ENCODE measurements at regions not wholly inside any gene's neighbourhood (a gene's known extent, or its start where the extent isn't known, plus 50 kb on each side); places are given as distances from the start of the nearest gene placed in this dataset.

GRCh38 chr2:120464448-120464931 is 118.6 kb downstream of the INHBB start:
- H3K4me3 ChIP-seq (ENCODE audit: low read length): no peak overlapping the region

GRCh38 chr2:120465012-120465700 is 119.2 kb downstream of the INHBB start:
- Histone ChIP-seq H3K4me3 (ENCODE audit: low read length) (peak overlapping the region; percentile 5; the same call in 1 of the 2 replicates), H3K4me1 (ENCODE audit: insufficient read depth, low read length) (peaks cover 5% of the 10 kb centered on the region; the same call in 1 of the 2 replicates), H3K36me3 (ENCODE audit: insufficient read depth, low read depth, low read length) (no peaks in the 10 kb centered on the region), H3K9me3 (ENCODE audit: insufficient read depth, low read depth, low read length) (no peaks in the 10 kb centered on the region), H3K27ac (ENCODE audit: low read length) (no peak overlapping the region), H3K27me3 (ENCODE audit: insufficient read depth, low read length) (peaks cover 100% of the 10 kb centered on the region), H3K9ac (ENCODE audit: low read depth, low read length) (no peak overlapping the region)

More at GRCh38 chr2:120464448-120464931, 118.6 kb downstream of the INHBB start:
- peaks cover 100% of the 10 kb centered on the region for H3K27me3 ChIP-seq (ENCODE audit: insufficient read depth, low read length)
- H3K9ac ChIP-seq (ENCODE audit: low read depth, low read length): no peak overlapping the region
- no peaks in the 10 kb centered on the region for H3K36me3 ChIP-seq (ENCODE audit: insufficient read depth, low read depth, low read length)
- no peaks in the 10 kb centered on the region for H3K9me3 ChIP-seq (ENCODE audit: insufficient read depth, low read depth, low read length)
- H3K27ac ChIP-seq (ENCODE audit: low read length): no peak overlapping the region
- peaks cover 5% of the 10 kb centered on the region; the same call in 1 of the 2 replicates for H3K4me1 ChIP-seq (ENCODE audit: insufficient read depth, low read length)

GRCh38 chr2:120465701-120465988 is 119.7 kb downstream of the INHBB start:
- peak overlapping the region; percentile 5; the same call in 1 of the 2 replicates for H3K4me3 ChIP-seq (ENCODE audit: low read length)
- H3K9me3 ChIP-seq (ENCODE audit: insufficient read depth, low read depth, low read length): no peaks in the 10 kb centered on the region
- H3K27me3 ChIP-seq (ENCODE audit: insufficient read depth, low read length): peaks cover 100% of the 10 kb centered on the region
- peaks cover 5% of the 10 kb centered on the region; the same call in 1 of the 2 replicates for H3K4me1 ChIP-seq (ENCODE audit: insufficient read depth, low read length)
- H3K27ac ChIP-seq (ENCODE audit: low read length): no peak overlapping the region
- H3K9ac ChIP-seq (ENCODE audit: low read depth, low read length): no peak overlapping the region
- no peaks in the 10 kb centered on the region for H3K36me3 ChIP-seq (ENCODE audit: insufficient read depth, low read depth, low read length)

GRCh38 chr2:120465989-120466703 is 120.2 kb downstream of the INHBB start:
- Histone ChIP-seq H3K27ac (ENCODE audit: low read length) (no peak overlapping the region), H3K36me3 (ENCODE audit: insufficient read depth, low read depth, low read length) (no peaks in the 10 kb centered on the region), H3K27me3 (ENCODE audit: insufficient read depth, low read length) (peaks cover 100% of the 10 kb centered on the region), H3K9me3 (ENCODE audit: insufficient read depth, low read depth, low read length) (no peaks in the 10 kb centered on the region), H3K4me3 (ENCODE audit: low read length) (peak overlapping the region; percentile 5; the same call in 1 of the 2 replicates), H3K4me1 (ENCODE audit: insufficient read depth, low read length) (peaks cover 5% of the 10 kb centered on the region; the same call in 1 of the 2 replicates), H3K9ac (ENCODE audit: low read depth, low read length) (no peak overlapping the region)

GRCh38 chr2:120466704-120467054 is 120.7 kb downstream of the INHBB start:
- peaks cover 5% of the 10 kb centered on the region; the same call in 1 of the 2 replicates for H3K4me1 ChIP-seq (ENCODE audit: insufficient read depth, low read length)
- H3K27ac ChIP-seq (ENCODE audit: low read length): no peak overlapping the region
- H3K27me3 ChIP-seq (ENCODE audit: insufficient read depth, low read length): peaks cover 100% of the 10 kb centered on the region

GRCh38 chr2:120468136-120468535 is 122.2 kb downstream of the INHBB start:
- no peak overlapping the region for H3K9ac ChIP-seq (ENCODE audit: low read depth, low read length)
- peaks cover 5% of the 10 kb centered on the region; the same call in 1 of the 2 replicates for H3K4me1 ChIP-seq (ENCODE audit: insufficient read depth, low read length)
- H3K9me3 ChIP-seq (ENCODE audit: insufficient read depth, low read depth, low read length): peaks cover 4% of the 10 kb centered on the region; the same call in 1 of the 2 replicates
- H3K27ac ChIP-seq (ENCODE audit: low read length): no peak overlapping the region
- peaks cover 100% of the 10 kb centered on the region for H3K27me3 ChIP-seq (ENCODE audit: insufficient read depth, low read length)
- no peak overlapping the region for H3K4me3 ChIP-seq (ENCODE audit: low read length)
- no peaks in the 10 kb centered on the region for H3K36me3 ChIP-seq (ENCODE audit: insufficient read depth, low read depth, low read length)

More at GRCh38 chr2:120466704-120467054, 120.7 kb downstream of the INHBB start:
- no peaks in the 10 kb centered on the region for H3K9me3 ChIP-seq (ENCODE audit: insufficient read depth, low read depth, low read length)
- H3K4me3 ChIP-seq (ENCODE audit: low read length): peak overlapping the region; percentile 5; the same call in 1 of the 2 replicates
- no peaks in the 10 kb centered on the region for H3K36me3 ChIP-seq (ENCODE audit: insufficient read depth, low read depth, low read length)
- H3K9ac ChIP-seq (ENCODE audit: low read depth, low read length): no peak overlapping the region

GRCh38 chr2:120469426-120469825 is 123.5 kb downstream of the INHBB start:
- Histone ChIP-seq H3K4me1 (ENCODE audit: insufficient read depth, low read length) (peaks cover 5% of the 10 kb centered on the region; the same call in 1 of the 2 replicates), H3K27ac (ENCODE audit: low read length) (no peak overlapping the region), H3K9me3 (ENCODE audit: insufficient read depth, low read depth, low read length) (peaks cover 4% of the 10 kb centered on the region; the same call in 1 of the 2 replicates), H3K4me3 (ENCODE audit: low read length) (no peak overlapping the region), H3K36me3 (ENCODE audit: insufficient read depth, low read depth, low read length) (no peaks in the 10 kb centered on the region), H3K9ac (ENCODE audit: low read depth, low read length) (no peak overlapping the region), H3K27me3 (ENCODE audit: insufficient read depth, low read length) (peaks cover 100% of the 10 kb centered on the region)

GRCh38 chr2:120470041-120470965 is 124.4 kb downstream of the INHBB start:
- Histone ChIP-seq H3K27ac (ENCODE audit: low read length) (no peak overlapping the region), H3K36me3 (ENCODE audit: insufficient read depth, low read depth, low read length) (no peaks in the 10 kb centered on the region), H3K9ac (ENCODE audit: low read depth, low read length) (no peak overlapping the region), H3K27me3 (ENCODE audit: insufficient read depth, low read length) (peaks cover 99% of the 10 kb centered on the region), H3K4me3 (ENCODE audit: low read length) (no peak overlapping the region), H3K9me3 (ENCODE audit: insufficient read depth, low read depth, low read length) (peaks cover 4% of the 10 kb centered on the region; the same call in 1 of the 2 replicates), H3K4me1 (ENCODE audit: insufficient read depth, low read length) (peaks cover 5% of the 10 kb centered on the region; the same call in 1 of the 2 replicates)

- peaks cover 99% of the 10 kb centered on the region for H3K27me3 ChIP-seq (ENCODE audit: insufficient read depth, low read length)
- H3K9me3 ChIP-seq (ENCODE audit: insufficient read depth, low read depth, low read length): peaks cover 4% of the 10 kb centered on the region; the same call in 1 of the 2 replicates
- no peak overlapping the region for H3K9ac ChIP-seq (ENCODE audit: low read depth, low read length)
- no peak overlapping the region for H3K4me3 ChIP-seq (ENCODE audit: low read length)
- peaks cover 5% of the 10 kb centered on the region; the same call in 1 of the 2 replicates for H3K4me1 ChIP-seq (ENCODE audit: insufficient read depth, low read length)
- no peaks in the 10 kb centered on the region for H3K36me3 ChIP-seq (ENCODE audit: insufficient read depth, low read depth, low read length)
- H3K27ac ChIP-seq (ENCODE audit: low read length): no peak overlapping the region
These were observed 125.2 kb downstream of the INHBB start for GRCh38 chr2:120471166-120471565.

- Histone ChIP-seq H3K9ac (ENCODE audit: low read depth, low read length) (no peak overlapping the region), H3K36me3 (ENCODE audit: insufficient read depth, low read depth, low read length) (no peaks in the 10 kb centered on the region), H3K27me3 (ENCODE audit: insufficient read depth, low read length) (peaks cover 97% of the 10 kb centered on the region), H3K4me3 (ENCODE audit: low read length) (no peak overlapping the region), H3K27ac (ENCODE audit: low read length) (no peak overlapping the region), H3K4me1 (ENCODE audit: insufficient read depth, low read length) (no peaks in the 10 kb centered on the region), H3K9me3 (ENCODE audit: insufficient read depth, low read depth, low read length) (peaks cover 4% of the 10 kb centered on the region; the same call in 1 of the 2 replicates)
These were observed 126.1 kb downstream of the INHBB start for GRCh38 chr2:120472031-120472430.

GRCh38 chr2:120472891-120473309 is 127.0 kb downstream of the INHBB start:
- H3K4me3 ChIP-seq (ENCODE audit: low read length): no peak overlapping the region

More at GRCh38 chr2:120472891-120473309, 127.0 kb downstream of the INHBB start:
- H3K9ac ChIP-seq (ENCODE audit: low read depth, low read length): no peak overlapping the region
- H3K4me1 ChIP-seq (ENCODE audit: insufficient read depth, low read length): no peaks in the 10 kb centered on the region
- H3K27ac ChIP-seq (ENCODE audit: low read length): no peak overlapping the region
- peaks cover 4% of the 10 kb centered on the region; the same call in 1 of the 2 replicates for H3K9me3 ChIP-seq (ENCODE audit: insufficient read depth, low read depth, low read length)
- peaks cover 97% of the 10 kb centered on the region for H3K27me3 ChIP-seq (ENCODE audit: insufficient read depth, low read length)
- H3K36me3 ChIP-seq (ENCODE audit: insufficient read depth, low read depth, low read length): no peaks in the 10 kb centered on the region

All from iPS-20b (cell line).